ENCODE measurements at regions not wholly inside any gene's neighbourhood (a gene's known extent, or its start where the extent isn't known, plus 50 kb on each side); places are given as distances from the start of the nearest gene placed in this dataset.

GRCh38 chr9:135213566-135213965 lies 126.1 kb downstream of the OLFM1 start:
- no peak for TF ChIP-seq CTCF (IDR thresholded peaks at IDR 0.05; ENCODE audit: insufficient read depth, low read length)
- Histone ChIP-seq H3K27me3 (ENCODE audit: insufficient read depth, poor library complexity, severe bottlenecking) (peaks cover 2% of the 10 kb centered on the region), H3K4me3 (replicated peaks; ENCODE audit: insufficient read depth, low read length) (no peak overlapping the region), H3K27ac (replicated peaks) (no peak overlapping the region)
- no peak for DNase-seq (ENCODE audit: low read depth in 1 of 2, low spot score in 1 of 2)

GRCh38 chr9:135214054-135214640 lies 126.7 kb downstream of the OLFM1 start:
- Histone ChIP-seq H3K27me3 (ENCODE audit: insufficient read depth, poor library complexity, severe bottlenecking) (peaks cover 5% of the 10 kb centered on the region), H3K4me3 (replicated peaks; ENCODE audit: insufficient read depth, low read length) (no peak overlapping the region), H3K27ac (replicated peaks) (no peak overlapping the region)
- no peak for DNase-seq (ENCODE audit: low read depth in 1 of 2, low spot score in 1 of 2)
- TF ChIP-seq REST (IDR thresholded peaks at IDR 0.05; ENCODE audit: insufficient replicate concordance, low read depth) (no peak), CTCF (IDR thresholded peaks at IDR 0.05; ENCODE audit: insufficient read depth, low read length) (no peak), SPI1 (IDR thresholded peaks at IDR 0.05; ENCODE audit: borderline replicate concordance, low read depth) (no peak), GABPA (IDR thresholded peaks at IDR 0.05; ENCODE audit: low read depth) (no peak), POLR2AphosphoS5 (IDR thresholded peaks at IDR 0.05; ENCODE audit: low read depth) (no peak)

GRCh38 chr9:135214706-135215105 lies 127.2 kb downstream of the OLFM1 start:
- DNase-seq (ENCODE audit: low read depth in 1 of 2, low spot score in 1 of 2) = no peak
- TF ChIP-seq POLR2AphosphoS5 (IDR thresholded peaks at IDR 0.05; ENCODE audit: low read depth) (no peak), GABPA (IDR thresholded peaks at IDR 0.05; ENCODE audit: low read depth) (no peak), REST (IDR thresholded peaks at IDR 0.05; ENCODE audit: insufficient replicate concordance, low read depth) (no peak), CTCF (IDR thresholded peaks at IDR 0.05; ENCODE audit: insufficient read depth, low read length) (no peak), SPI1 (IDR thresholded peaks at IDR 0.05; ENCODE audit: borderline replicate concordance, low read depth) (no peak)
- Histone ChIP-seq H3K4me3 (replicated peaks; ENCODE audit: insufficient read depth, low read length) (no peak overlapping the region), H3K27ac (replicated peaks) (no peak overlapping the region), H3K27me3 (ENCODE audit: insufficient read depth, poor library complexity, severe bottlenecking) (peaks cover 5% of the 10 kb centered on the region)

- no peak for TF ChIP-seq POLR2AphosphoS5 (IDR thresholded peaks at IDR 0.05; ENCODE audit: low read depth)
- no peak for TF ChIP-seq REST (IDR thresholded peaks at IDR 0.05; ENCODE audit: insufficient replicate concordance, low read depth)
- no peak for TF ChIP-seq CTCF (IDR thresholded peaks at IDR 0.05; ENCODE audit: insufficient read depth, low read length)
- TF ChIP-seq SPI1 (IDR thresholded peaks at IDR 0.05; ENCODE audit: borderline replicate concordance, low read depth) = no peak
- TF ChIP-seq GABPA (IDR thresholded peaks at IDR 0.05; ENCODE audit: low read depth) = no peak
- H3K4me3 ChIP-seq (replicated peaks; ENCODE audit: insufficient read depth, low read length) = no peak overlapping the region
- DNase-seq (ENCODE audit: low read depth in 1 of 2, low spot score in 1 of 2) = no peak
- no peak overlapping the region for H3K27ac ChIP-seq (replicated peaks)
- peaks cover 5% of the 10 kb centered on the region for H3K27me3 ChIP-seq (ENCODE audit: insufficient read depth, poor library complexity, severe bottlenecking)
Measured at GRCh38 chr9:135215571-135216161, 128.2 kb downstream of the OLFM1 start.
